ENCODE measurements at regions not wholly inside any gene's neighbourhood (a gene's known extent, or its start where the extent isn't known, plus 50 kb on each side); places are given as distances from the start of the nearest gene placed in this dataset.

DNA sequence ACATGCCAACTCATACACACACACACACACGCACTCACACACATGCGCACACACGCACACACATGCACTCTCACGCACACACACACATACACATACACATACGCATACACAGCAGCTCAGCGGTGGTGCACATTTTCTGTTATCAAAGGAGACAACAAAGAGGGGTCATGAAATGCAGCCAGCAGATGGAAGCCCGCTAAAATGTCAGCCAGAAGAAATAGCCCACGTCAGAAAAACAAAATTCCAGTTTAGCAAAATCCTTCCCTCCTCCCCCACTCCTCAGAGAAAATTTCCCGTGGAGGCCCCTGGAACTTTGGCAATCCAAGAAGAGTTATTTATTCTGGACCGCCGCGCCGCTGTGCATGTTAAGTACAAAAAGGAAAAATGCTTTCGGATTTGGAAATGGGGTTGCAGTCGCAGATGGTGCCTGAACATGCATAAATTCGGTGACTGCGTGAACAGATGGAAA lies 114.6 kb upstream of the VSTM2B start:
- no peak for ATAC-seq (ENCODE audit: low FRiP score in 2 of 2)
- no peak overlapping the region for H3K27ac ChIP-seq

DNA sequence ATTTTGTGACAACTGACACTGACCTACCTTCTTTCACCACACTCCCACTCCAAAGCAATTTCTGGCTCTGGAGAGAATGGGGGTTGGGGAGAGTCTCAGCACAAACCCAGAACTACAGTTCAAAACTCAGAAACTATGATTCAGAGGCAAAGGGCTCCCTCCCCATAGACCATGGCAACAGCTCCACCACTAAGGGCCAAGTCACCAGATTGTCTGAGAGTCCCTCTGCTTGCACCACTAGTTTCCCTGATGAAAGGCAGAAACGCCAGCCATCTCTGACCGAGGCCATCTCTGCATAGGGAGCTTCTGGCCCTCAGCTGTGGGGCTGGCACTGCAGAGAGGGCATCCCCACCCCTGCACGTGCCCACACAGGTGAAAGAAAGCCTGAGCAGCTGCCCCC lies 112.4 kb upstream of the VSTM2B start:
- Histone ChIP-seq H3K36me3 (no peaks in the 10 kb centered on the region), H3K9me3 (no peaks in the 10 kb centered on the region), H3K4me1 (no peaks in the 10 kb centered on the region), H3K27ac (no peak overlapping the region), H3K4me3 (no peak overlapping the region), H3K27me3 (no peaks in the 10 kb centered on the region)
- DNase-seq (no peak), ATAC-seq (ENCODE audit: low FRiP score in 2 of 2) (no peak)
- TF ChIP-seq POLR2A (IDR thresholded peaks at IDR 0.05) (no peak), EP300 (IDR thresholded peaks at IDR 0.05) (no peak), POLR2AphosphoS5 (IDR thresholded peaks at IDR 0.05) (no peak)
- TF ChIP-seq, protein P1, sequence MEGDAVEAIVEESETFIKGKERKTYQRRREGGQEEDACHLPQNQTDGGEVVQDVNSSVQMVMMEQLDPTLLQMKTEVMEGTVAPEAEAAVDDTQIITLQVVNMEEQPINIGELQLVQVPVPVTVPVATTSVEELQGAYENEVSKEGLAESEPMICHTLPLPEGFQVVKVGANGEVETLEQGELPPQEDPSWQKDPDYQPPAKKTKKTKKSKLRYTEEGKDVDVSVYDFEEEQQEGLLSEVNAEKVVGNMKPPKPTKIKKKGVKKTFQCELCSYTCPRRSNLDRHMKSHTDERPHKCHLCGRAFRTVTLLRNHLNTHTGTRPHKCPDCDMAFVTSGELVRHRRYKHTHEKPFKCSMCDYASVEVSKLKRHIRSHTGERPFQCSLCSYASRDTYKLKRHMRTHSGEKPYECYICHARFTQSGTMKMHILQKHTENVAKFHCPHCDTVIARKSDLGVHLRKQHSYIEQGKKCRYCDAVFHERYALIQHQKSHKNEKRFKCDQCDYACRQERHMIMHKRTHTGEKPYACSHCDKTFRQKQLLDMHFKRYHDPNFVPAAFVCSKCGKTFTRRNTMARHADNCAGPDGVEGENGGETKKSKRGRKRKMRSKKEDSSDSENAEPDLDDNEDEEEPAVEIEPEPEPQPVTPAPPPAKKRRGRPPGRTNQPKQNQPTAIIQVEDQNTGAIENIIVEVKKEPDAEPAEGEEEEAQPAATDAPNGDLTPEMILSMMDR (IDR thresholded peaks at IDR 0.05), result no peak
- WGBS, 2 donors, result 48% methylated on average over 3 of the region's 3 CpGs; no CpG with 5 or more reads in 1 of the 2 donors

More for the DNA sequence above, 114.6 kb upstream of the VSTM2B start:
- no peak for TF ChIP-seq POLR2AphosphoS5 (IDR thresholded peaks at IDR 0.05)
- no peak for TF ChIP-seq EP300 (IDR thresholded peaks at IDR 0.05)
- no peak for TF ChIP-seq POLR2A (IDR thresholded peaks at IDR 0.05)
- TF ChIP-seq, protein P1 (IDR thresholded peaks at IDR 0.05), result no peak
- H3K4me1 ChIP-seq, result no peaks in the 10 kb centered on the region
- no peaks in the 10 kb centered on the region for H3K36me3 ChIP-seq
- H3K9me3 ChIP-seq, result no peaks in the 10 kb centered on the region
- no peak overlapping the region for H3K4me3 ChIP-seq
- DNase-seq, result no peak
- H3K27me3 ChIP-seq, result no peaks in the 10 kb centered on the region
- WGBS, 2 donors, result 68 to 72% methylated on average over 17 of the region's 17 CpGs

DNA sequence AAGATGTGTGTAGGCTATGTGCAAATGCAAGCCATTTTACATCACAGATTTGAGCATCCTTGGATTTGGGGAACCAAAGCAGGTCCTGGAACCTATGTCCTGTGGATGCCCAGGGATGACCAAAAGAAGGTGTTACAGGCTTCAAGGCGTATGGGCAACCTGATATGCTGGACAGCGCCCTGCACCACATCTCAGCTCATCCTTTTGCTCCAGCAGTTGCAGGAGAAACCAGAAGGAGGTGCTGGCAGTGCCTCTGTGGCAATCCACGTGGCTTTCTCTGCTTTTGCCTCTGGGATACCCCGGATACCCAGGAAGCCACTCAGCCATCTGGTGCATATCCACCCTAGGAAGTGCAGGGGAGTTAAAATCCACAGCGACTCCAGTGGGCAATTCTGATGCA lies 110.3 kb upstream of the VSTM2B start:
- H3K27ac ChIP-seq, result no peak overlapping the region
- no peaks in the 10 kb centered on the region for H3K27me3 ChIP-seq
- H3K4me1 ChIP-seq, result no peaks in the 10 kb centered on the region
- DNase-seq (no peak), ATAC-seq (ENCODE audit: low FRiP score in 2 of 2) (no peak)
- no peaks in the 10 kb centered on the region for H3K9me3 ChIP-seq
- TF ChIP-seq POLR2AphosphoS5 (IDR thresholded peaks at IDR 0.05) (no peak), POLR2A (IDR thresholded peaks at IDR 0.05) (no peak), EP300 (IDR thresholded peaks at IDR 0.05) (no peak)
- TF ChIP-seq, protein P1 (IDR thresholded peaks at IDR 0.05), result no peak
- H3K4me3 ChIP-seq, result no peak overlapping the region
- WGBS, 2 donors, result 37 to 63% methylated on average over 3 to 5 of the region's 5 CpGs
- no peaks in the 10 kb centered on the region for H3K36me3 ChIP-seq

DNA sequence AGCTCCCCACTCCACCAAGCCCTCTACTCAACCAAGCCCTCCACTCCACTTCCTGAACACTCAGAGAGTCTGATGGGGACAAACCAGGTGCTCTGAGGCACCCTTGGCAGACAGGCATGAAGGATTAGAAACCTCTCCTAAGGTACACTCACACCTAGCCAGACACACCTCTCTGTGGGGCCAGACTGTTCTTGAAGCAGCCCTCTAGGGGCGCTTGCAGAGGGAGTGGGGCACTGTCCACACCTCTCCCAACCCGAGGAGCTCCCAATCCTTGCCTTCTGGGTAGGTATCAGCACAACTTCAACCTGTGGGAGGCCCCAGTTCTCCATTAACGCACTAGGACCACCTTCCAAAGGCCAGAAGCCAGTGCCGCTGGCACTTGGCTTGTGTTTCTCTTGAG lies 108.7 kb upstream of the VSTM2B start:
- TF ChIP-seq, protein P1 (IDR thresholded peaks at IDR 0.05), result no peak
- TF ChIP-seq POLR2A (IDR thresholded peaks at IDR 0.05) (no peak), POLR2AphosphoS5 (IDR thresholded peaks at IDR 0.05) (no peak), EP300 (IDR thresholded peaks at IDR 0.05) (no peak)
- H3K9me3 ChIP-seq, result no peaks in the 10 kb centered on the region
- no peak overlapping the region for H3K27ac ChIP-seq
- no peak for ATAC-seq (ENCODE audit: low FRiP score in 2 of 2)
- no peaks in the 10 kb centered on the region for H3K36me3 ChIP-seq
- 52% methylated on average over 4 of the region's 4 CpGs; no CpG with 5 or more reads in 1 of the 2 donors for WGBS, 2 donors
- no peaks in the 10 kb centered on the region for H3K27me3 ChIP-seq
- no peak overlapping the region for H3K4me3 ChIP-seq
- no peaks in the 10 kb centered on the region for H3K4me1 ChIP-seq
- DNase-seq, result no peak

DNA sequence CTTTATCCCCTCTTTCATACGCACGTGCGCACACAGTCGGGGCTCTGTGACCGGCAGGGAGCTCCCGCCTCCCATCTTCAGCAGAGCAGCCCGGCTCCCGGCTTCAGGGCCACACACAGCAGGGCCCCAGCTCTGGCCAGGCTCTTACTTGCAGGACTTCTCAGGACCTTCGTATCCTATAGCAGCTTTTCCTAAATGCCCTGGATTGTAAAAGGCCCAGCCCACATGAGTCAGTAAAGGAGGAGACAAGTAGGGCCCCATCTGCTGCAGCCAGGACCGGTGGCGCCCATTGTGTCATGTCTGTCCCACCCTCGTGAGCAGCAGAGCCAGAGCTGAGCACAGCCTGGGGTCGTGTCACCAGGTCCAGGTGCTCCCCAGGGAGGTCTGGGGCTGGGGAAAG lies 107.6 kb upstream of the VSTM2B start:
- Histone ChIP-seq H3K9me3 (no peaks in the 10 kb centered on the region), H3K4me3 (no peak overlapping the region)
- 74 to 78% methylated on average over 10 to 13 of the region's 13 CpGs for WGBS, 2 donors

More for the DNA sequence above, 107.6 kb upstream of the VSTM2B start:
- ATAC-seq (ENCODE audit: low FRiP score in 2 of 2) (no peak), DNase-seq (peak in 1 of 2 donors; percentile 38)
- no peaks in the 10 kb centered on the region for H3K36me3 ChIP-seq
- H3K27ac ChIP-seq, result no peak overlapping the region
- no peaks in the 10 kb centered on the region for H3K4me1 ChIP-seq
- TF ChIP-seq, protein P1 (IDR thresholded peaks at IDR 0.05), result no peak
- no peak for TF ChIP-seq EP300 (IDR thresholded peaks at IDR 0.05)
- no peak for TF ChIP-seq POLR2AphosphoS5 (IDR thresholded peaks at IDR 0.05)
- TF ChIP-seq POLR2A (IDR thresholded peaks at IDR 0.05), result no peak
- no peaks in the 10 kb centered on the region for H3K27me3 ChIP-seq
